Nephron (organoid): ENCODE measurements at regions not wholly inside any gene's neighbourhood (a gene's known extent, or its start where the extent isn't known, plus 50 kb on each side); places are given as distances from the start of the nearest gene placed in this dataset.

Source experiments
- H3K27ac Mint-ChIP-seq, 3 experiments: 2 replicates each; pipeline ENCODE4 v1.8.0; 2020; ENCODE audit warnings: mixed read lengths in 3 of 3, mild to moderate bottlenecking in 2 of 3, moderate library complexity in 1 of 3
- H3K27me3 Mint-ChIP-seq: 2 replicates; pipeline ENCODE4 v1.8.0; 2021; ENCODE audit warnings: low read depth, mild to moderate bottlenecking, moderate library complexity, mixed read lengths
- H3K36me3 Mint-ChIP-seq: 2 replicates; pipeline ENCODE4 v1.8.0; 2020; ENCODE audit warnings: low read depth, mixed read lengths
- H3K4me1 Mint-ChIP-seq: 2 replicates; pipeline ENCODE4 v1.8.0; 2020; ENCODE audit warnings: mixed read lengths
- H3K4me3 Mint-ChIP-seq, 3 experiments: 2 replicates each; pipeline ENCODE4 v1.8.0; 2020; ENCODE audit warnings: mild to moderate bottlenecking in 3 of 3, mixed read lengths in 3 of 3, moderate library complexity in 2 of 3
- H3K9me3 Mint-ChIP-seq: 2 replicates; pipeline ENCODE4 v1.8.0; 2020; ENCODE audit warnings: mixed read lengths
- TF ChIP-seq, protein P1 (sequence below), 3 experiments: fragments of 200-600 bp; sonication (generic); IDR thresholded peaks; one replicate each; pipeline ENCODE4 v1.5.0; 2021; ENCODE audit warnings: antibody characterized with exemption in 3 of 3; ENCODE audit not compliant: unreplicated experiment in 3 of 3

DNA sequence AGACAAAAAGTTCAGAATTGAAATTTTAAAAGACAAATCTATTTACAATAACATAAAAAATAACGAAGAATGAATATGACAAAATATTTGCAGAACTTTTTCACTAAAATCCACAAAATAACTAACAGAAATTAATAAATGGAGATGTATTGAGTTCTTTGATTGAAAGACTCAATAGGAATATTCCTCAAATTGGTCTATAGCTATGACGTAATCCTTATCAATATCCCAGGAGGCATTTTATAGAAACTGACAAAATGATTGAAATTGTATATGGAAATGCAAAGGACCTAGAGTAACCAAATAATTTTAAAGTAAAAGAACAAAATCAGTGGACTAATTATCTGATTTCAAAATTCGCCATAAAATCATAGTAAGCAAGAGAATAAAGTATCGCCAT lies 328.7 kb downstream of the MED10 start:
- H3K27ac Mint-ChIP-seq = no peak overlapping the region

DNA sequence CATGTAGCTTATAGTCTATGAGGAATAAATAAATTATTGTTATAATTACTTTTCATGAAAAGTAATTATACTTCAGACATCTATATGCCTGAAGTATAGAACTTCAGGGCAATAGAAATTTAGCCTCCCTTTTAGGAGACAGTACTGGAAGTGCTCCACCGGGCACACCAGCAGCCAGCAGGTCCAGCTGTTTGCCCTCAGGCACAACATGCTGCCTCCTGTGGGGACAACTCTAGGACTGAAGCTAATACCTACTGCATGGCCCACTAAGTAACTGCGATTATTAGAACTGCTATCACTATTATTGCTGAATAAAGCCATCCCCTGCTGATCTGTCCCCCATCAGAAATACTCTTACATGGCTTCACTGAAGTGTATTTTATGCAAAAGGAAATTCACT lies 329.6 kb downstream of the MED10 start:
- H3K27ac Mint-ChIP-seq = no peak overlapping the region
- peaks cover 6% of the 10 kb centered on the region for H3K9me3 Mint-ChIP-seq
- peaks cover 8% of the 10 kb centered on the region for H3K27me3 Mint-ChIP-seq
- TF ChIP-seq, protein P1, sequence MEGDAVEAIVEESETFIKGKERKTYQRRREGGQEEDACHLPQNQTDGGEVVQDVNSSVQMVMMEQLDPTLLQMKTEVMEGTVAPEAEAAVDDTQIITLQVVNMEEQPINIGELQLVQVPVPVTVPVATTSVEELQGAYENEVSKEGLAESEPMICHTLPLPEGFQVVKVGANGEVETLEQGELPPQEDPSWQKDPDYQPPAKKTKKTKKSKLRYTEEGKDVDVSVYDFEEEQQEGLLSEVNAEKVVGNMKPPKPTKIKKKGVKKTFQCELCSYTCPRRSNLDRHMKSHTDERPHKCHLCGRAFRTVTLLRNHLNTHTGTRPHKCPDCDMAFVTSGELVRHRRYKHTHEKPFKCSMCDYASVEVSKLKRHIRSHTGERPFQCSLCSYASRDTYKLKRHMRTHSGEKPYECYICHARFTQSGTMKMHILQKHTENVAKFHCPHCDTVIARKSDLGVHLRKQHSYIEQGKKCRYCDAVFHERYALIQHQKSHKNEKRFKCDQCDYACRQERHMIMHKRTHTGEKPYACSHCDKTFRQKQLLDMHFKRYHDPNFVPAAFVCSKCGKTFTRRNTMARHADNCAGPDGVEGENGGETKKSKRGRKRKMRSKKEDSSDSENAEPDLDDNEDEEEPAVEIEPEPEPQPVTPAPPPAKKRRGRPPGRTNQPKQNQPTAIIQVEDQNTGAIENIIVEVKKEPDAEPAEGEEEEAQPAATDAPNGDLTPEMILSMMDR (IDR thresholded peaks at IDR 0.05; ENCODE audit: unreplicated experiment in 3 of 3) = no peak
- peaks cover 7% of the 10 kb centered on the region for H3K4me1 Mint-ChIP-seq
- H3K36me3 Mint-ChIP-seq = no peaks in the 10 kb centered on the region
- no peak overlapping the region for H3K4me3 Mint-ChIP-seq

More for the DNA sequence above, 328.7 kb downstream of the MED10 start:
- TF ChIP-seq, protein P1 (IDR thresholded peaks at IDR 0.05; ENCODE audit: unreplicated experiment in 3 of 3) = no peak
- Mint-ChIP-seq H3K36me3 (no peaks in the 10 kb centered on the region), H3K4me3 (no peak overlapping the region), H3K9me3 (peaks cover 6% of the 10 kb centered on the region), H3K4me1 (peaks cover 7% of the 10 kb centered on the region), H3K27me3 (peaks cover 4% of the 10 kb centered on the region)

DNA sequence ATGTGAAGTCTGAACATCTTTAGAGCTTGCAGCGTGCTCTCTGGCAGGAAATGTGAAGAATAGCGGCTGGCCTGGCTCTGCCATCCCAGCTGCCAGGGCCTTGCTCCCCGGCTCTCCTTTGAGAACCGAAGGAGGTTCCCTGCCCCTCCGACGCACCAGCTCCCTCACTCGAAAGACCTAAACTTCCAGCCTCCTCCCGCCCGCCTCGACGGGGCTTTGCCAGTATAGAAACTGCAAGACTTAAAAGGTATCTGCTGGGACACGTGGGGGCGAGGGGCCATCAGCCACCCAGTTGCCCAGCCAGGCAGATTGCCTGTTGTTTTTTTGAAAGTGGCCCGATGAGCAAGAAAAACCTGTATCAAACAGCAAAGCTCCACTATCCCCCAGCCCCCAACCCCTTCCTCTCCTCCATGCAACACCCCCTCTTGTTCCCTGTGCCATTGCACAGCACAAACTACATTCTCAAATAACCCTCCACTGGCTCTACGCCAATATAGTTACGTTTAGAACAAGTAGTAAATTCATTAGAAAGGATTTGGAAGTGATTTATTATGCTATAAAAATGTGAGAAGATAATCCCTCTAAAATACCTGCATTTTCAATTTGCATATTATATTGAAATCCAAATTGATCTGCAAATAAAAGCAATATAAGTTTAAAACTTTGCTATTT lies 331.9 kb downstream of the MED10 start:
- Mint-ChIP-seq H3K9me3 (peaks cover 6% of the 10 kb centered on the region), H3K4me3 (no peak overlapping the region), H3K27ac (no peak overlapping the region), H3K27me3 (peaks cover 12% of the 10 kb centered on the region), H3K4me1 (peaks cover 7% of the 10 kb centered on the region), H3K36me3 (no peaks in the 10 kb centered on the region)
- TF ChIP-seq, protein P1 (IDR thresholded peaks at IDR 0.05; ENCODE audit: unreplicated experiment in 3 of 3) = no peak

DNA sequence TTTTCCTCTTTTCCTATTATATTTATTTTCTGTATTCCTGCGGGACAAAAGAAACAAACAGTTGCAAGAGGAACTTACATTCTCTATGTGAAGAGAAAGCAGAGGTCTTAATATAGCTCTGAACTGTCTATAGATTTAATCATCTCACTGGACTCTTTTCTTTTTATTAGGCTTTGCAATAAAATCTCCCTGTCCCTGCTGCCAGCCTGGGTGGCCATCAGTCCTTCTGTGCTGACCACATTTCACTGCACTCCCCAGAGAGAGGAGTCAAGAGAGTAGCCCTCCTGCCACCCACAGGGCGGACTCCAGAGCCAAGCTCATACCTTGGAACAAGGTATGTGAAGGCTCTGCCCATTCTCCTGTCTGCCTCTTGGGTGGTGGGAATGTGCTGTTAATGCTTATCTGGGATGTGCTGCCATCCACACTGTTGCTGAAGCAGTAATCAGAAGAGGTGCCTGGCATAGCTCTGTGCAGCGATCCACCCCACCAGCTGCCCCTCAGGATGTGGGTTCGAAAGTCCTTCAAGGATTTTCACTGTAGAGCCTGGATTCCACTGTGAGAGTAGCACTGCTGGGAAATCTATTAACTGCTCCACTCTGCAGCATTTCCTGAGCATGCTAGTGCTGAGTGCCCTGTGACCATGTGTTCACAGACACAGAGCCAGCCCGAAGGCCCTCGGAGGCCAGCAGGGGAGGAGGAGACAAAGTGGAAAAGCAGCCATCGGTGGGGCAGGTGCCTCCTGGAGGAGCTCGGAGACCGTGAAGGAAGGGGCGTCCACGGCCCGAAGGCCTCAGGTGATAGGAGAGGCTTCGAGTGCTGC lies 334.6 kb downstream of the MED10 start:
- no peak overlapping the region for H3K27ac Mint-ChIP-seq
- no peak overlapping the region for H3K4me3 Mint-ChIP-seq
- peaks cover 16% of the 10 kb centered on the region for H3K27me3 Mint-ChIP-seq
- H3K9me3 Mint-ChIP-seq = no peaks in the 10 kb centered on the region
- no peaks in the 10 kb centered on the region for H3K36me3 Mint-ChIP-seq
- TF ChIP-seq, protein P1 (IDR thresholded peaks at IDR 0.05; ENCODE audit: unreplicated experiment in 3 of 3) = no peak
- H3K4me1 Mint-ChIP-seq = peaks cover 7% of the 10 kb centered on the region

DNA sequence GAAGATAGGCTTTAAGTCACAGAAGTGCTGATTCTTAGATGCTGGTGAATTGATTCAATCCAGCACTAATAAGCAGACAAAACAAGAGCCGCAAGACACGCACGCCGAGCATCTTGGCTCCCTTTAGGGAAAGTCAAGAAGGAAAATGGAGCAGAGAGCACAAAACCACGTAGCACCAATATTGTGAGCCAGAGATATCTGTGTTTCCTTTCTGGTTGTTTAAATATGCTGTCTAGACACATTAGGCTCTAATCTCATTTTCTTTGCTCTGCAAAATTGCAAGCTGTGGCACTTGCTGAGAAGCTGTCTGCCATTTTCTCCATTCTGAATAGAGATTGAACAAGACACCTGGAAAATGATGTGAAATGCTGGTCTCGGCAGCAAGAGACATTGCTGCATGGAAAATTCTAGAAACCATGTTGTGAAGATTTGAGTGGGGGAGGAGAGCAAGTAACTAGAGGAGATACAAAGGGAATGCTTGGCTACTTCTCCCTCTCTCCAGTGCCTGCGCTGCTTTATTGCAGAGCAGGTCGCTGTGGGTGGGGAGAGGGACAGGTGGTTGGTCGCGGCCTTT lies 336.3 kb downstream of the MED10 start:
- H3K27ac Mint-ChIP-seq = no peak overlapping the region
- peaks cover 20% of the 10 kb centered on the region for H3K27me3 Mint-ChIP-seq
- H3K36me3 Mint-ChIP-seq = no peaks in the 10 kb centered on the region
- peaks cover 6% of the 10 kb centered on the region for H3K4me1 Mint-ChIP-seq
- H3K9me3 Mint-ChIP-seq = no peaks in the 10 kb centered on the region
- no peak overlapping the region for H3K4me3 Mint-ChIP-seq
- TF ChIP-seq, protein P1 (IDR thresholded peaks at IDR 0.05; ENCODE audit: unreplicated experiment in 3 of 3) = no peak
